Ovary (tissue), 7 donors: ENCODE measurements at regions not wholly inside any gene's neighbourhood (a gene's known extent, or its start where the extent isn't known, plus 50 kb on each side); places are given as distances from the start of the nearest gene placed in this dataset.

Experiments
- DNase-seq, 5 donors: peaks; one replicate each; pipeline ENCODE4 v3.0.0-alpha.2; 2019 to 2020
- H3K27ac ChIP-seq, 2 donors: fragments of 200-600 bp; one replicate each; pipeline versions ENCODE4 v1.5.1 to v1.8.0; 2019 to 2022
- H3K27me3 ChIP-seq: fragments of 200-600 bp; one replicate; pipeline ENCODE4 v1.8.0; 2022
- H3K36me3 ChIP-seq: fragments of 200-600 bp; sonication (generic); one replicate; pipeline ENCODE4 v1.5.1; 2019
- H3K4me1 ChIP-seq: one replicate; pipeline ENCODE4 v1.8.1; 2013; ENCODE audit warnings: mild to moderate bottlenecking, moderate library complexity; ENCODE audit not compliant: insufficient read depth
- H3K4me3 ChIP-seq: fragments of 200-600 bp; sonication (generic); one replicate; pipeline ENCODE4 v1.5.1; 2017
- H3K9me3 ChIP-seq, 2 donors: fragments of 200-600 bp in 1 of 2; sonication (generic) in 1 of 2; one replicate each; pipeline versions ENCODE4 v1.5.1 to v1.8.1; 2013 to 2019; ENCODE audit warnings: mild to moderate bottlenecking in 1 of 2, moderate library complexity in 1 of 2
- EP300 ChIP-seq: sonication (generic); formaldehyde crosslinking; IDR thresholded peaks from one replicate; pipeline ENCODE4 v1.6.1; 2017; ENCODE audit warnings: antibody characterized with exemption
- POLR2A ChIP-seq: fragments of 450-650 bp; IDR thresholded peaks from one replicate; pipeline ENCODE4 v1.6.1; 2017; ENCODE audit warnings: antibody characterized with exemption, mild to moderate bottlenecking, moderate library complexity
- WGBS, 3 donors: extraction: QIAGEN DNeasy Blood & Tissue Kit in 1 of 3; methylation state at CpG; one replicate each; pipeline versions ENCODE4 v1.1.5 to v1.1.7; 2013 to 2017; 5-methylcytosine and 5-hydroxymethylcytosine counted together
- intact Hi-C, 4 donors: fragments of 100-400 bp; cut with DNase I; formaldehyde crosslinking; loops; one replicate each; pipeline versions ENCODE4 v1.11.0 to v1.15.1; 2022 to 2023
- TF ChIP-seq, protein P1 (sequence below), 3 donors: fragments of 450-650 bp in 2 of 3; fragments of 200-600 bp in 1 of 3; IDR thresholded peaks; one replicate each; pipeline versions ENCODE4 v1.5.1 to v1.8.0; 2016 to 2022; ENCODE audit warnings: antibody characterized with exemption in 3 of 3, mild to moderate bottlenecking in 1 of 3
- donor health status: DM: no; HTN: no; CAD: no; lungs with moderate emphysema.
- donor health status: DM: no; HTN: no; CAD: no.
- donor health status: Bipolar disorder and iron deficiency.
- donor health status: DM: no; HTN: no; CAD: no.
- donor health status: DM: yes; HTN: yes; CAD: no.

DNA sequence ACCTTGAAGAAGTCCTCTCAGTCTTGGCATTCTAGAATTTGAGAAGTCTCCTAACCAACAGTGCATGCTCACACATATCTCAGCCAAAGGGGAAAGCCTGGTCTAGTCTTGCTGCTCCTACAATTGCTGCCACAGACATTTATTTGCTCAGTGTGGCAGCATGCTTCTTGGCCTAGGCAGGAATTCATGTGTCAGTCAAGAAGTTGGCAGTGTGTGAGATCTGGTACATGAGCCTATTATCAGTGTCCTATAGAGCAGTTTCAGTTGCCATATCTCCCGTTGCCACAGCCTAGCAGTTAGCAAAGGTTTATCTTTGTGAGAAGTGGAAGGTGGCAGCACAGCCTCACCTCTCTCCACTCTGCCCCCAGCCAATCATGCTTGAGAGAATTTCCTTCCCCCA, 176.9 kb upstream of the ARHGEF9 start:
- no peaks in the 10 kb centered on the region for H3K9me3 ChIP-seq
- intact Hi-C loops: no loop called here
- H3K36me3 ChIP-seq: no peaks in the 10 kb centered on the region
- TF ChIP-seq POLR2A (no peak), EP300 (no peak)
- TF ChIP-seq, protein P1, sequence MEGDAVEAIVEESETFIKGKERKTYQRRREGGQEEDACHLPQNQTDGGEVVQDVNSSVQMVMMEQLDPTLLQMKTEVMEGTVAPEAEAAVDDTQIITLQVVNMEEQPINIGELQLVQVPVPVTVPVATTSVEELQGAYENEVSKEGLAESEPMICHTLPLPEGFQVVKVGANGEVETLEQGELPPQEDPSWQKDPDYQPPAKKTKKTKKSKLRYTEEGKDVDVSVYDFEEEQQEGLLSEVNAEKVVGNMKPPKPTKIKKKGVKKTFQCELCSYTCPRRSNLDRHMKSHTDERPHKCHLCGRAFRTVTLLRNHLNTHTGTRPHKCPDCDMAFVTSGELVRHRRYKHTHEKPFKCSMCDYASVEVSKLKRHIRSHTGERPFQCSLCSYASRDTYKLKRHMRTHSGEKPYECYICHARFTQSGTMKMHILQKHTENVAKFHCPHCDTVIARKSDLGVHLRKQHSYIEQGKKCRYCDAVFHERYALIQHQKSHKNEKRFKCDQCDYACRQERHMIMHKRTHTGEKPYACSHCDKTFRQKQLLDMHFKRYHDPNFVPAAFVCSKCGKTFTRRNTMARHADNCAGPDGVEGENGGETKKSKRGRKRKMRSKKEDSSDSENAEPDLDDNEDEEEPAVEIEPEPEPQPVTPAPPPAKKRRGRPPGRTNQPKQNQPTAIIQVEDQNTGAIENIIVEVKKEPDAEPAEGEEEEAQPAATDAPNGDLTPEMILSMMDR (IDR thresholded peaks at IDR 0.05): no peak
- H3K4me1 ChIP-seq: no peaks in the 10 kb centered on the region
- 54 to 76% (median 67%) methylated on average over 1 of the region's 1 CpG for WGBS, 3 donors
- no peak overlapping the region for H3K27ac ChIP-seq
- no peak overlapping the region for H3K4me3 ChIP-seq
- no peaks in the 10 kb centered on the region for H3K27me3 ChIP-seq
- DNase-seq: no peak

DNA sequence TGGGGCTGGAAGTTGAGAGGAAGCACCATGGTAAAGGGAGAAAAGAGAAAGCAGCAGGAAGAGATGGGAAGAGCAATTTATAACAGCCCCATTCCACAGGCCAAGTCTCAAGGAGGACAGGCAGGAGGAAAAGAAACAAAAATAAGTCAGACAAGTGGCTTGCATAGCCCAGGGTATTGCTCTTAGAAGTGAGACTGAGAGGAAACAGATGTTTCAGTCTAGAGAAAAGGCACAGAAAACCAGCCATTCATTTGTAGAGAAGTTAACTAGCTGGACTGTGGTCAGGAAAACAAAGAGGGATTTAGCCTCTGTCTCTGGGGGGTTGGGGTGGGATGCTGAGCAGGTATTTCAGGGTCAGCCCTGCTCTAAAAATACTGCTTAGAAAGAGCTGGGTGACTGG, 175.0 kb upstream of the ARHGEF9 start:
- Histone ChIP-seq H3K36me3 (no peaks in the 10 kb centered on the region), H3K27me3 (no peaks in the 10 kb centered on the region), H3K4me3 (no peak overlapping the region), H3K27ac (no peak overlapping the region), H3K4me1 (no peaks in the 10 kb centered on the region), H3K9me3 (no peaks in the 10 kb centered on the region)
- intact Hi-C loops: no loop called here
- DNase-seq: no peak
- TF ChIP-seq POLR2A: no peak
- TF ChIP-seq EP300: no peak
- TF ChIP-seq, protein P1 (IDR thresholded peaks at IDR 0.05): no peak

DNA sequence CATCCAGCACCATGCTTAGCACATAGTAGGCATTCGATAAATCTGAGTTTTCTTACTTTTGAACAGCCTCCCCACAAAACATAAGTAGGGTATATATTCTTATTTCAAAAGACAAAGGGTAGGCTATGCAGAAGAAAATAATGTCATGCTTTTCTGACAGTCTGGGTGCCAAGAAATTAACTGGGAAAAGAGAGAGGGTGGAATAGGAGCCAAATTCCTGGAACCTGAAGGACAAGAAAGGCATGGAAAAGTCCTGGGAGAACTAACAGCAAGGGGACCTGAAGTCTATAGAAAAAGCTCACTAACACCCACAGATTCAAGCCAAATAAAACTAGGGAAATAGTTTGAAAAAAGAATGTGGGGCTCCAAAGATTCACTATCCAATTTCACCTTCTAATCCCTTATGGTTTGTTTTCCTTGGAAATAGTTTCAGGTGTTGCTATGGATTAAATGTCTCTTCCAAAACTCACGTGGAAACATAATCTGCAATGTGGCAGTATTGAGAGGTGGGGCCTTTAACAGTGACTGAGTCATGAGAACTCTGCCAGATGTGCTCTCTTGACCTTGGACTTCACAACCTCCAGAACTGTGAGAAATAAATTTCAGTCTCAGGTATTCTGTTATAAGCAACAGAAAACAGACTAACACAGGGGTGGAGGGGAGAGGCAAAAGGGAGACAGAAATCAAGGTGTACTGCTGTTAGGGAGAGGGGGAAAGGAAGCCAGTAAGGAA, 173.3 kb upstream of the ARHGEF9 start:
- H3K27ac ChIP-seq: no peak overlapping the region
- H3K36me3 ChIP-seq: no peaks in the 10 kb centered on the region
- H3K9me3 ChIP-seq: no peaks in the 10 kb centered on the region
- WGBS, 3 donors: 52 to 54% (median 54%) methylated on average over 2 of the region's 2 CpGs
- H3K27me3 ChIP-seq: no peaks in the 10 kb centered on the region
- no peak overlapping the region for H3K4me3 ChIP-seq
- no peak for TF ChIP-seq POLR2A
- no peak for TF ChIP-seq EP300
- TF ChIP-seq, protein P1 (IDR thresholded peaks at IDR 0.05): no peak
- intact Hi-C loops: no loop called here
- H3K4me1 ChIP-seq: no peaks in the 10 kb centered on the region
- no peak for DNase-seq

DNA sequence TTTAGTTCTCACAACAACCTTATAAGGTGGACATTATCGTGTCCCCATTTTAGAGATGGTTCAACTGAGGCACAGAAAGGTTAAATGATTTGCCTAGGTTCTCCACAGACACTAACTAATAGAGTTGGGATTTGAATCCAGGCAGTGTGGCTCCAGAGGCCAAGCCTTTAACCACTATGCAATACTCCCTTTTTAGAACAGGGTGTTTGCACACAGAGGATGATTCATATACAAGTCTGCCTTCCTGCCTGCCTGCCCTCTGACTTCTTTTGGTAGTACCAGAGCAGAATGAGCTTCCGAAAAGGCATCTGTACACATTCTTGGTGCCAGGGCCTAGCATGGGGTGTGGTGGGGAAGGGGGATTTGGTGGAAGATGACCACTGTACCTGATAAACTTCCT, 150.8 kb upstream of the ARHGEF9 start:
- Histone ChIP-seq H3K9me3 (no peaks in the 10 kb centered on the region), H3K36me3 (no peaks in the 10 kb centered on the region), H3K4me1 (no peaks in the 10 kb centered on the region), H3K27me3 (no peaks in the 10 kb centered on the region), H3K27ac (no peak overlapping the region), H3K4me3 (no peak overlapping the region)
- 74 to 83% (median 78%) methylated on average over 2 of the region's 2 CpGs for WGBS, 3 donors
- intact Hi-C loops: no loop called here
- no peak for DNase-seq
- TF ChIP-seq, protein P1 (IDR thresholded peaks at IDR 0.05): no peak
- no peak for TF ChIP-seq POLR2A
- no peak for TF ChIP-seq EP300
